Bronchial epithelial cell (primary cell): ENCODE measurements at regions not wholly inside any gene's neighbourhood (a gene's known extent, or its start where the extent isn't known, plus 50 kb on each side); places are given as distances from the start of the nearest gene placed in this dataset.

Source experiments
- DNase-seq: peaks from one replicate; pipeline ENCODE4 v3.0.0-alpha.2; 2010; ENCODE audit warnings: low read depth
- FAIRE-seq: peaks from 2 replicates; lab custom pipeline; 2011; peaks lifted over from hg19 to GRCh38; lab: Jason Lieb, UNC
- H3K27me3 ChIP-seq: 2 replicates; pipeline ENCODE4 v1.5.1; 2011; ENCODE audit warnings: low read length; ENCODE audit not compliant: control insufficient read depth, insufficient read depth
- H3K36me3 ChIP-seq: 2 replicates; pipeline ENCODE4 v1.5.1; 2011; ENCODE audit warnings: low read length; ENCODE audit not compliant: control insufficient read depth, insufficient read depth
- H3K4me3 ChIP-seq: 2 replicates; pipeline ENCODE4 v1.5.1; 2011; ENCODE audit warnings: mild to moderate bottlenecking, low read depth, low read length, control low read depth
- TF ChIP-seq, protein P1 (sequence below): IDR thresholded peaks from 2 replicates; pipeline ENCODE4 v1.5.1; 2011; ENCODE audit warnings: mild to moderate bottlenecking, moderate library complexity, low read length, control low read depth, inconsistent platforms; ENCODE audit not compliant: insufficient read depth, severe bottlenecking

DNA sequence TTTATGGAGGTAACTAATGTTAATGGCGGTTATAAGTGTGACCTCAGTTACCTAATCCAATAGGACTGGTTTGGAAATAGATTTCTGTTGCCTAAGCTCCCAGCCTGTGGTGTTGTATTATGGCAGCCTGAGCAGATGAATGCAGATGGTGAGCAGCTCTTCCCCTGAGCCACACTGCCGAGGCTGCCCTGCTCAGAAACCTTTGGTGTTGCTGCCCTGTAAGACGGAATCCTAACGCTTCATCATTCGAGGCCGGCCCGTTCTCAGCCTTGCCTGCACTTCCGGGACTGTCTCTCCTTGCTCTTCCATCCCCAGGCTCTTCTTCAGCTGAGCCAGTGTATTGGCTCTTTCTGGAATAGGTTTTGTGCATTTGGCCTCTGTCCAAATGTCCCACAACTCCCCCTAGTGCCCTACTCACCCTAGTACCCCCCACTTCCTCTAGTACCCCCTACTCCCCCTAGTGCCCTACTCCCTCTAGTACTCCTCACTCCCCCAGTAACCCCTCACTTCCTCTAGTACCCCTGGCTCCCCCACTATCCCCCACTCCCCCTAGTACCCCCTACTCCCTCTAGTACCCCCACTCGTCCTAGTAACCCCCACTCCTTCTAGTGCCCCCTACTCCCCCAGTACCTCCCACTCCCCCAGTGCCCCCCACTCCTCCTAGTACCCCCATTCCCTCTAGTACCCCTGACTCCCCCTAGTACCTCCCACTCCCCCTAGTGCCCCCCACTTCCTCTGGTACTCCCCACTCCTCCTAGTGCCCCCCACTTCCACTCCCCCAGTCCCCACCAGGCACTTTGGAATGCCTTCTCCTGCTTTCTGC is 106.0 kb upstream of the TAF1B start:
- FAIRE-seq = no peak
- Histone ChIP-seq H3K36me3 (no peaks in the 10 kb centered on the region), H3K27me3 (no peaks in the 10 kb centered on the region), H3K4me3 (no peak overlapping the region)
- TF ChIP-seq, protein P1, sequence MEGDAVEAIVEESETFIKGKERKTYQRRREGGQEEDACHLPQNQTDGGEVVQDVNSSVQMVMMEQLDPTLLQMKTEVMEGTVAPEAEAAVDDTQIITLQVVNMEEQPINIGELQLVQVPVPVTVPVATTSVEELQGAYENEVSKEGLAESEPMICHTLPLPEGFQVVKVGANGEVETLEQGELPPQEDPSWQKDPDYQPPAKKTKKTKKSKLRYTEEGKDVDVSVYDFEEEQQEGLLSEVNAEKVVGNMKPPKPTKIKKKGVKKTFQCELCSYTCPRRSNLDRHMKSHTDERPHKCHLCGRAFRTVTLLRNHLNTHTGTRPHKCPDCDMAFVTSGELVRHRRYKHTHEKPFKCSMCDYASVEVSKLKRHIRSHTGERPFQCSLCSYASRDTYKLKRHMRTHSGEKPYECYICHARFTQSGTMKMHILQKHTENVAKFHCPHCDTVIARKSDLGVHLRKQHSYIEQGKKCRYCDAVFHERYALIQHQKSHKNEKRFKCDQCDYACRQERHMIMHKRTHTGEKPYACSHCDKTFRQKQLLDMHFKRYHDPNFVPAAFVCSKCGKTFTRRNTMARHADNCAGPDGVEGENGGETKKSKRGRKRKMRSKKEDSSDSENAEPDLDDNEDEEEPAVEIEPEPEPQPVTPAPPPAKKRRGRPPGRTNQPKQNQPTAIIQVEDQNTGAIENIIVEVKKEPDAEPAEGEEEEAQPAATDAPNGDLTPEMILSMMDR = peak; percentile 18
- no peak for DNase-seq

DNA sequence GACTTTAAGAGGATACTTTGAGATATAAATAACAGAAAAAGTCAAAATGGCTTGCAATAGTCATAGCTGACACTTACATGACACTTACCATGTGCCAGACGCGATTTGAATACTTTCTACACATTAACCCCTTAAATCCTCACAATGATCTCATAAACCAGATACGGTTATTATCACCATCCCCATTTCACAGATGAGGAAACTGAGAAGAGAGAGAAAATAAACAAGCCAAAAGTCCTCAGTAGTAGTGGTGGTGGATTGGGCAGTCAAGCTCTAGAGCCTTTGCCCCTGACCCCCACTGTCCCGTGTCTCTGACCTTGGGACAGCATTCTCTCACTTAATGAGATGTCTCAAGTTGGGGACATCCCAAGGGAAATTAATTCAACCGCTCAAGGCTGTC is 105.2 kb upstream of the TAF1B start:
- FAIRE-seq (no peak), DNase-seq (no peak)
- TF ChIP-seq, protein P1 = no peak
- Histone ChIP-seq H3K4me3 (no peak overlapping the region), H3K27me3 (no peaks in the 10 kb centered on the region), H3K36me3 (no peaks in the 10 kb centered on the region)

DNA sequence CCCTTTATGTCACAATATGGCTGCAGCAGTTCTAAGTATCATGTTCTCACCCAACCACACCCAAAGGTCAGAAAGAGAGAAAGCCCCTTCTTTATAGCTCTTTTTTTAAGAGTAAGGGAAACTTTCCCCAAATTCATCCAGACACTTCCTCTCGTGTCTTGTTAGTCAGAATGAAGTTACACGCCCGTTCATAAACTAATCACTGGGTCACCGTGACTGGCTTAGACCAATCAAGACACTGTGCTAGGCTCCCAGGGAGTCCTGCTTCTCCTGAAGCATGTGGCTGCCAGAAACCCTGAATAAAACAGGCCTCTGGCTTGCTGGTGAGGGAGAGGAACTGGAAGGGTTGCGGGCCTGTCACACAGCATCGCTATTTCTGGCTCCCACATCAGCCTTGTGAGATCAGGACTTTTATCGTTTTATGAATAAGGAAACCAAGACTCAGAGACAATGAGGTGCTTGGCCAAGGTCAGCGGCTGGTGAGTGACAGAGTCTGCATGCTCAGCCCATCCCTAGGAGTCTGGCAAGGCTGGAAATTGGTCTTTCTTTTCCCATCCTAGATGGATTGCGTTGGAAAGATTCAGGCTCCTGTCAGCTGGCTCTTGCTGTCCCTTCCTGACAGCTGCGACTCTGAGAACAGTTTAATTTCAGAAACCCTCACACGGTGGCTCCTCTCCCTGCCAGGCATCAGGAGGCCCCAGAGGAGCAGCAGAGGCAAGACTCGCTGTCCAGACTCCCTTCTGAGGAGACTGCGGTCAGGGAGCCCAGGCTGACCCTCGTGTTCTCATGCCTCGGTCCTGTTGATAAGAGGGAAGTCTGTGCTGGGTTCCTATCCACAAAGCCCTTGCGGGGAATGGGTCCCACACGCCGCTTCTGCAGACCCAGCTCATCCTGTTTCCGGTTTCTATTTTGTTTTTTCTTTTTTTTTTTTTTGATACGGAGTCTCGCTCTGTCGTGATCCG is 104.5 kb upstream of the TAF1B start:
- DNase-seq (no peak), FAIRE-seq (no peak)
- TF ChIP-seq, protein P1 = no peak
- Histone ChIP-seq H3K27me3 (no peaks in the 10 kb centered on the region), H3K36me3 (no peaks in the 10 kb centered on the region), H3K4me3 (no peak overlapping the region)

DNA sequence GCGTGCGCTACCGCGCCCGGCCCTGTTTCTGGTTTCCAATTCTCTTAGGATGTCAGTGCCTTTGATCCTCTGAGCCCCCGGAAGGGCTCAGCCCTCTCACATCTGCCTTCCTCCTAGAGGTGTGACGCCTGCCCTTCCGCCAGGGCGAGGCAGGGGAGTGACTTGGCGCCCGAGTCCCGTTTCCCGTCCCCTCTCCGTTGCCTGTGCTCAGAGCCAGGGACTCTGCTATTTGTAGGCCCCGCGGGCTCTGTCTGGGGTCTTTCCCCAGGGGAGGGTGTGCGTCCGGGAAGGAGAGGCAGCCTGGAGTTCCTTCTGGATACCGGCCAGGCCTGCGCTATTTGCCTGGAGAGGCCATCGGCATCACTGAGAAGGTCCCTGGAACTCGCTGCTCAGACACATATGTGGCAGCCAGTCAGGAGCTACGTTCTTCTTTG is 103.7 kb upstream of the TAF1B start:
- Histone ChIP-seq H3K27me3 (no peaks in the 10 kb centered on the region), H3K36me3 (no peaks in the 10 kb centered on the region), H3K4me3 (no peak overlapping the region)
- TF ChIP-seq, protein P1 = no peak
- DNase-seq (no peak), FAIRE-seq (no peak)

DNA sequence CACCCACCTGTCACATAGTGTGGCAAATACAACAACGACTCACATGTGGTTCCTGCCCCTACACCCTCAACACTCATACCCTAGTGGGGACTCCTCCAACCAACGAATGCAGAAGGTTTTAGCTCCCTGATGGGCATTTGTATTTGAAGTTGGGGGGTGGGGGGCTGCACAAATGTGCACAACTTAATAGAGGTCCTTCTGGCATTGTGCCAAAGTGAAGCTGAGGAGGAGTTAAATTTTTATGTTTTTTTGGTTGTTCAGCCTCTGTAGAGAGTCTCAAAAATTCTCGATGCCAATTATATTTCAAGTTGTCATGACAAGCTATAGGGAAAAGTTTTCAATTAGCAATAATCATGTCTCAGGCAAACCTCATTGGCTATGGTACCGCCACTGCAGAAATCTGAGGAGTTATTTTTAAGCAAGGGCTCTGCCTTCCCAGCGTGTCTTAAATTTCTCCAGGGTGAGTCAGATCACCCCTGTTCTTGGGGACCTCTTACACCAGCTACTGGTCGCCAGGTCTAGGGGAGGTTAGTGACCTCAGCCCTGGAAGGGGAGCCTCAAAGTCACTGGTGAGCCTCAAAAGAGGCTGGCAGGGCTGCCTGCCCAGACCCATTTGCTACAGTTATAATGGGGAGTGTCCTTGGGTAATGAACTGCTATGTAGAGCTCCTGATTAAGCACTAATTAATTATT is 102.7 kb upstream of the TAF1B start:
- TF ChIP-seq, protein P1 = no peak
- DNase-seq = no peak
- no peak overlapping the region for H3K4me3 ChIP-seq
- H3K36me3 ChIP-seq = no peaks in the 10 kb centered on the region
- H3K27me3 ChIP-seq = no peaks in the 10 kb centered on the region
- FAIRE-seq = no peak
